Gastrocnemius medialis (tissue), 4 donors: ENCODE measurements at regions not wholly inside any gene's neighbourhood (a gene's known extent, or its start where the extent isn't known, plus 50 kb on each side); places are given as distances from the start of the nearest gene placed in this dataset.

Experiments used
- ATAC-seq, 2 donors: fragments of 150-250 bp; one replicate each; pipeline ENCODE4 v1.9.1; 2016
- DNase-seq, 2 donors: peaks; one replicate each; pipeline ENCODE4 v3.0.0-alpha.2; 2019
- H3K27ac ChIP-seq, 4 donors: fragments of 200-600 bp; sonication (generic); 1 replicate in 1 of 4; 2 replicates in 3 of 4; pipeline ENCODE4 v1.5.1; 2016 to 2018; ENCODE audit warnings: mild to moderate bottlenecking in 2 of 4, moderate library complexity in 1 of 4
- H3K27me3 ChIP-seq, 3 donors: fragments of 200-600 bp; sonication (generic) in 2 of 3; 1 replicate in 1 of 3; 2 replicates in 2 of 3; pipeline versions ENCODE4 v1.5.1 to v1.6.0; 2016 to 2019; ENCODE audit warnings: mild to moderate bottlenecking in 1 of 3, moderate library complexity in 1 of 3
- H3K36me3 ChIP-seq, 2 donors: fragments of 200-600 bp; sonication (generic) in 1 of 2; one replicate each; pipeline ENCODE4 v1.5.1; 2017 to 2018
- H3K4me1 ChIP-seq, 2 donors: fragments of 200-600 bp; sonication (generic) in 1 of 2; one replicate each; pipeline ENCODE4 v1.5.1; 2016 to 2017; ENCODE audit warnings: mild to moderate bottlenecking in 2 of 2
- H3K4me3 ChIP-seq, 4 donors: fragments of 200-600 bp; sonication (generic) in 3 of 4; 1 replicate in 1 of 4; 2 replicates in 3 of 4; pipeline ENCODE4 v1.5.1; 2016 to 2019; ENCODE audit warnings: mild to moderate bottlenecking in 2 of 4
- H3K9me3 ChIP-seq, 3 donors: fragments of 200-600 bp; sonication (generic) in 2 of 3; 1 replicate in 1 of 3; 2 replicates in 2 of 3; pipeline ENCODE4 v1.5.1; 2016 to 2019
- POLR2A ChIP-seq, 2 donors: fragments of 450-650 bp; IDR thresholded peaks; one replicate each; pipeline ENCODE4 v1.6.1; 2017; ENCODE audit warnings: antibody characterized with exemption in 2 of 2, mild to moderate bottlenecking in 2 of 2, moderate library complexity in 2 of 2
- in situ Hi-C, 4 donors: fragments of 200-750 bp; cut with MboI; loops; one replicate each; pipeline versions ENCODE4 v1.15.0 to v1.8.0; 2017; ENCODE audit warnings: low sequenced_read_pairs in 4 of 4
- intact Hi-C: fragments of 100-400 bp; cut with DNase I; formaldehyde crosslinking; loops from one replicate; pipeline ENCODE4 v1.15.1; 2023; ENCODE audit warnings: low total_unique reads
- TF ChIP-seq, protein P1 (sequence below), 5 experiments: fragments of 450-650 bp in 3 of 5; fragments of 200-600 bp in 2 of 5; sonication (generic) in 2 of 5; IDR thresholded peaks in 4 of 5; conservative IDR thresholded peaks in 1 of 5; 1 replicate in 4 of 5; 2 replicates in 1 of 5; pipeline ENCODE4 v1.5.1; 2016 to 2019; ENCODE audit warnings: antibody characterized with exemption in 5 of 5, mild to moderate bottlenecking in 3 of 5, moderate library complexity in 3 of 5

DNA sequence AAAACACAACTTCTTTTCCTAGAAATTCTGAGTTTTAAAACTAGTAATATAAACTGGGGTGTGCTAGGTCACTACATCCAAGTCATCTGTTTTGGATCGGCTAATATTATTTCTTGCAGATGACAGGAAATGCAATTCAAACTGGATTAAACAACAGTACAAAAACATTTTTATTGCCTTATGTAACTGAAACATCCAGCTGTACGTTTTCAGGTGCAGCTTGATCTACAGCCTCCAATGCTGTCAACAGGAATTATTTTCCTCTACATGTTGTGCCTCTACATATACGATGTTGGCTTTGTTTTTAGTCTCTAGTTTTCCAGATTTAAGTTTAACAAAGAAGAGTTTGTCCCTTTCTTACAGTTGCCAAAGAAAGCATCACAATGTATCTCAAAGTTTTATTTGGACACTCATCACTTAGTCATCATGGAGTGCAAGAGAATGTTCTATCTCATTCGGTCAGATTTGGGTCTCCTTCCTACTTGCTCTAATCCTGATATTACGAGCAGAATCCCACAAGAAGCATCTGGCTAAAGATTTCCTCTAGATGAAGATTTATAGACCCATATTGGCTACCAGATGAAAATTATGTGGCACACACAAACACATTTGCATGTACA lies 326.7 kb downstream of the SLC6A15 start:
- in situ Hi-C loops: no loop called here
- TF ChIP-seq POLR2A (IDR thresholded peaks at IDR 0.05): no peak
- TF ChIP-seq, protein P1, sequence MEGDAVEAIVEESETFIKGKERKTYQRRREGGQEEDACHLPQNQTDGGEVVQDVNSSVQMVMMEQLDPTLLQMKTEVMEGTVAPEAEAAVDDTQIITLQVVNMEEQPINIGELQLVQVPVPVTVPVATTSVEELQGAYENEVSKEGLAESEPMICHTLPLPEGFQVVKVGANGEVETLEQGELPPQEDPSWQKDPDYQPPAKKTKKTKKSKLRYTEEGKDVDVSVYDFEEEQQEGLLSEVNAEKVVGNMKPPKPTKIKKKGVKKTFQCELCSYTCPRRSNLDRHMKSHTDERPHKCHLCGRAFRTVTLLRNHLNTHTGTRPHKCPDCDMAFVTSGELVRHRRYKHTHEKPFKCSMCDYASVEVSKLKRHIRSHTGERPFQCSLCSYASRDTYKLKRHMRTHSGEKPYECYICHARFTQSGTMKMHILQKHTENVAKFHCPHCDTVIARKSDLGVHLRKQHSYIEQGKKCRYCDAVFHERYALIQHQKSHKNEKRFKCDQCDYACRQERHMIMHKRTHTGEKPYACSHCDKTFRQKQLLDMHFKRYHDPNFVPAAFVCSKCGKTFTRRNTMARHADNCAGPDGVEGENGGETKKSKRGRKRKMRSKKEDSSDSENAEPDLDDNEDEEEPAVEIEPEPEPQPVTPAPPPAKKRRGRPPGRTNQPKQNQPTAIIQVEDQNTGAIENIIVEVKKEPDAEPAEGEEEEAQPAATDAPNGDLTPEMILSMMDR (IDR thresholded peaks at IDR 0.05 in 4 of 5, conservative IDR thresholded peaks at IDR 0.05 in 1 of 5): no peak

GRCh38 chr12:84572196-84572595 lies 340.4 kb downstream of the SLC6A15 start:
- in situ Hi-C loops: no loop called here
- no peak for ATAC-seq
- Histone ChIP-seq H3K4me1 (no peaks in the 10 kb centered on the region), H3K36me3 (no peaks in the 10 kb centered on the region), H3K27me3 (no peaks in the 10 kb centered on the region), H3K4me3 (no peak overlapping the region), H3K27ac (no peak overlapping the region), H3K9me3 (no peaks in the 10 kb centered on the region)
- no peak for DNase-seq
- no peak for TF ChIP-seq POLR2A (IDR thresholded peaks at IDR 0.05)
- TF ChIP-seq, protein P1 (IDR thresholded peaks at IDR 0.05 in 4 of 5, conservative IDR thresholded peaks at IDR 0.05 in 1 of 5): no peak
- intact Hi-C loops: no loop called here

More for the DNA sequence above, 326.7 kb downstream of the SLC6A15 start:
- no peaks in the 10 kb centered on the region for H3K9me3 ChIP-seq
- DNase-seq (no peak), ATAC-seq (no peak)
- no peak overlapping the region for H3K27ac ChIP-seq
- H3K36me3 ChIP-seq: no peaks in the 10 kb centered on the region
- H3K4me3 ChIP-seq: no peak overlapping the region
- no peaks in the 10 kb centered on the region for H3K4me1 ChIP-seq
- intact Hi-C loops: no loop called here
- H3K27me3 ChIP-seq: no peaks in the 10 kb centered on the region

DNA sequence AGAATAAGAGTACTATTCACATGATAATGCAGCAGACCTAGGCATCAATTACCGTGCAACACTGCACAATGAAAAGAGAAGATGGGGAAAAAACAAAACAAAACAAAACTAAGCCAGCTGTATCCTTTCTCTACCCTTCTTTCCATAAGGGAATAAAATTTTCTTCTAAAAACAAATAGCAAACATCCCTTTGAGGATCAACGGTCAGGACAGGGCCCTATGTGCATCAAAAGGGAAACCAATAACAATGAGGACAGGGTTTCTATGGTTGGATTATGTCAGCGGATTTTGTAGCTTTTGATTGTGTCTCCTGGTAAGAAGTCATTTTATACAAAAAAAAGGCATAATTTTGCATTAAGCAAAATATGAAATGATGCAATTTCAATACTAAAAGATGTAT lies 350.3 kb downstream of the SLC6A15 start:
- no peak overlapping the region for H3K4me3 ChIP-seq
- no peaks in the 10 kb centered on the region for H3K27me3 ChIP-seq
- no peaks in the 10 kb centered on the region for H3K4me1 ChIP-seq
- no peak for TF ChIP-seq POLR2A (IDR thresholded peaks at IDR 0.05)
- TF ChIP-seq, protein P1 (IDR thresholded peaks at IDR 0.05 in 4 of 5, conservative IDR thresholded peaks at IDR 0.05 in 1 of 5): no peak
- in situ Hi-C loops (no loop called here), intact Hi-C loops (no loop called here)
- no peaks in the 10 kb centered on the region for H3K9me3 ChIP-seq
- no peak overlapping the region for H3K27ac ChIP-seq
- ATAC-seq (no peak), DNase-seq (no peak)
- no peaks in the 10 kb centered on the region for H3K36me3 ChIP-seq

GRCh38 chr12:84561351-84561750 lies 351.2 kb downstream of the SLC6A15 start:
- no peak for TF ChIP-seq POLR2A (IDR thresholded peaks at IDR 0.05)
- intact Hi-C loops: no loop called here
- DNase-seq (no peak), ATAC-seq (no peak)
- Histone ChIP-seq H3K27me3 (no peaks in the 10 kb centered on the region), H3K27ac (no peak overlapping the region), H3K9me3 (no peaks in the 10 kb centered on the region), H3K4me1 (no peaks in the 10 kb centered on the region), H3K4me3 (no peak overlapping the region), H3K36me3 (no peaks in the 10 kb centered on the region)
- in situ Hi-C loops: no loop called here

- no peaks in the 10 kb centered on the region for H3K9me3 ChIP-seq
- TF ChIP-seq, protein P1 (IDR thresholded peaks at IDR 0.05 in 4 of 5, conservative IDR thresholded peaks at IDR 0.05 in 1 of 5): no peak
- no peak for TF ChIP-seq POLR2A (IDR thresholded peaks at IDR 0.05)
- H3K27me3 ChIP-seq: no peaks in the 10 kb centered on the region
- no peaks in the 10 kb centered on the region for H3K36me3 ChIP-seq
- intact Hi-C loops (no loop called here), in situ Hi-C loops (no loop called here)
- no peak overlapping the region for H3K27ac ChIP-seq
- H3K4me1 ChIP-seq: no peaks in the 10 kb centered on the region
- no peak for ATAC-seq
- DNase-seq: no peak
- no peak overlapping the region for H3K4me3 ChIP-seq
These were observed 358.3 kb downstream of the SLC6A15 start for GRCh38 chr12:84554199-84554723.
